22Rv1 (cell line): ENCODE measurements at regions not wholly inside any gene's neighbourhood (a gene's known extent, or its start where the extent isn't known, plus 50 kb on each side); places are given as distances from the start of the nearest gene placed in this dataset.

ENCODE experiments used
- ZFX ChIP-seq: fragments of 450-650 bp; IDR thresholded peaks from 2 replicates; pipeline ENCODE4 v1.6.1; 2017; ENCODE audit warnings: antibody characterized with exemption, borderline replicate concordance
- TF ChIP-seq, protein P1 (sequence below): fragments of 450-650 bp; IDR thresholded peaks from 2 replicates; pipeline ENCODE4 v1.5.1; 2017; ENCODE audit warnings: mild to moderate bottlenecking

DNA sequence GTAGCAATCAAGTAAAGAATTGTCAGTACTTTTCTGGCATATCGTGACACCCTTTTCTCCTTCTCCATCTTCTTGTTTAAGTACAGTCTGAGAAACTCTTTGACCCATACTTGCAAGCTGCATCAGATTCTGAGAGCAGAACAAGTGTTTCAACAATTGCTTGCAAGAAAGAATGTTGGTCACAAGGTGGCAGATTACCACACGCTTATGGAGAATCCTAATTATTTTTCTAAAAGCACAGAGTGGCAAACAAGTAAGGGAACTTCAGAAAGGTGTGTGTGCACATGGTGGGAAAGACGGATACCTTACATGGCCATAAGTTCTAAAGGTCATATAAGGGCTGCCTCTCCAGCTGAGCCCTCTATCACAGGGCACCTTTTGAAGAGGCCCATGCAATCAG is 136.4 kb upstream of the FGF13 start:
- TF ChIP-seq, protein P1, sequence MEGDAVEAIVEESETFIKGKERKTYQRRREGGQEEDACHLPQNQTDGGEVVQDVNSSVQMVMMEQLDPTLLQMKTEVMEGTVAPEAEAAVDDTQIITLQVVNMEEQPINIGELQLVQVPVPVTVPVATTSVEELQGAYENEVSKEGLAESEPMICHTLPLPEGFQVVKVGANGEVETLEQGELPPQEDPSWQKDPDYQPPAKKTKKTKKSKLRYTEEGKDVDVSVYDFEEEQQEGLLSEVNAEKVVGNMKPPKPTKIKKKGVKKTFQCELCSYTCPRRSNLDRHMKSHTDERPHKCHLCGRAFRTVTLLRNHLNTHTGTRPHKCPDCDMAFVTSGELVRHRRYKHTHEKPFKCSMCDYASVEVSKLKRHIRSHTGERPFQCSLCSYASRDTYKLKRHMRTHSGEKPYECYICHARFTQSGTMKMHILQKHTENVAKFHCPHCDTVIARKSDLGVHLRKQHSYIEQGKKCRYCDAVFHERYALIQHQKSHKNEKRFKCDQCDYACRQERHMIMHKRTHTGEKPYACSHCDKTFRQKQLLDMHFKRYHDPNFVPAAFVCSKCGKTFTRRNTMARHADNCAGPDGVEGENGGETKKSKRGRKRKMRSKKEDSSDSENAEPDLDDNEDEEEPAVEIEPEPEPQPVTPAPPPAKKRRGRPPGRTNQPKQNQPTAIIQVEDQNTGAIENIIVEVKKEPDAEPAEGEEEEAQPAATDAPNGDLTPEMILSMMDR: no peak
- TF ChIP-seq ZFX: no peak
